IMR-90 (cell line): ENCODE measurements at regions not wholly inside any gene's neighbourhood (a gene's known extent, or its start where the extent isn't known, plus 50 kb on each side); places are given as distances from the start of the nearest gene placed in this dataset.

Experiments used
- ATAC-seq: fragments of 200-7000 bp; cut with Tn5 transposase; 2 replicates; pipeline ENCODE4 v1.9.1; 2020; ENCODE audit warnings: low read depth, mild to moderate bottlenecking, moderate library complexity
- BruUV-seq: library from RNA; stranded (reverse); fragments of 400-500 nt; replicated peaks from 2 replicates; lab custom pipeline; 2021; lab: Mats Ljungman, UMichigan
- CTCF ChIA-PET: fragments of 300-600 bp; formaldehyde crosslinking; extraction: SDS; loops from one replicate; lab custom pipeline; 2021; ENCODE audit warnings: antibody characterized with exemption; lab: Yijun Ruan, JAX
- POLR2A ChIA-PET: fragments of 300-600 bp; sonication (Branson Sonifier 250); formaldehyde crosslinking; loops from one replicate; lab custom pipeline; 2022; ENCODE audit warnings: antibody characterized with exemption; ENCODE audit not compliant: unreplicated experiment; lab: Charles Lee
- DNase-seq: peaks from one replicate; pipeline ENCODE4 v3.0.0; 2013
- H2AFZ ChIP-seq: replicated peaks from 2 replicates; pipeline ENCODE3; 2013; ENCODE audit warnings: low read length, mild to moderate bottlenecking; ENCODE audit not compliant: poor library complexity
- H2AK5ac ChIP-seq: 2 replicates; pipeline ENCODE4 v1.6.1; 2013; ENCODE audit warnings: low read depth, low read length, inconsistent platforms
- H2AK9ac ChIP-seq: replicated peaks from 2 replicates; pipeline ENCODE3; 2013; ENCODE audit warnings: mild to moderate bottlenecking, low read depth, low read length, moderate library complexity; ENCODE audit not compliant: poor library complexity
- H2BK120ac ChIP-seq: 2 replicates; pipeline ENCODE4 v1.6.1; 2013; ENCODE audit warnings: low read depth, low read length, inconsistent platforms
- H2BK15ac ChIP-seq: 3 replicates; pipeline ENCODE4 v1.6.1; 2013; ENCODE audit warnings: low read depth, low read length, inconsistent platforms
- H2BK20ac ChIP-seq: 2 replicates; pipeline ENCODE4 v1.6.1; 2013; ENCODE audit warnings: low read depth, mild to moderate bottlenecking, inconsistent platforms, low read length, moderate library complexity
- H2BK5ac ChIP-seq: 2 replicates; pipeline ENCODE4 v1.6.1; 2013; ENCODE audit warnings: mild to moderate bottlenecking, low read depth, low read length, inconsistent platforms; ENCODE audit not compliant: poor library complexity, severe bottlenecking
- H3K14ac ChIP-seq: replicated peaks from 2 replicates; pipeline ENCODE4 v1.6.1; 2013; ENCODE audit warnings: low read depth, low read length, inconsistent platforms
- H3K18ac ChIP-seq: 2 replicates; pipeline ENCODE4 v1.6.1; 2013; ENCODE audit warnings: low read depth, low read length, control low read depth
- H3K23ac ChIP-seq: 2 replicates; pipeline ENCODE4 v1.6.1; 2013; ENCODE audit warnings: low read depth, low read length, inconsistent platforms
- H3K27ac ChIP-seq: 2 replicates; pipeline ENCODE4 v1.5.1; 2013; ENCODE audit warnings: mild to moderate bottlenecking, control low read depth, low read length; ENCODE audit not compliant: insufficient read depth
- H3K27me3 ChIP-seq: 2 replicates; pipeline ENCODE4 v1.6.1; 2013; ENCODE audit warnings: low read length; ENCODE audit not compliant: control insufficient read depth, insufficient read depth
- H3K36me3 ChIP-seq: 2 replicates; pipeline ENCODE4 v1.6.1; 2013; ENCODE audit warnings: low read length, mixed read lengths; ENCODE audit not compliant: control insufficient read depth, insufficient read depth
- H3K4ac ChIP-seq: 2 replicates; pipeline ENCODE4 v1.6.1; 2013; ENCODE audit warnings: low read depth, low read length, inconsistent platforms
- H3K4me1 ChIP-seq: 2 replicates; pipeline ENCODE4 v1.6.1; 2013; ENCODE audit warnings: low read length, mixed read lengths; ENCODE audit not compliant: control insufficient read depth, insufficient read depth
- H3K4me2 ChIP-seq: 2 replicates; pipeline ENCODE4 v1.6.1; 2013; ENCODE audit warnings: low read depth, mild to moderate bottlenecking, control low read depth, low read length, moderate library complexity
- H3K4me3 ChIP-seq: 2 replicates; pipeline ENCODE4 v1.5.1; 2013; ENCODE audit warnings: low read depth, mild to moderate bottlenecking, control low read depth, low read length, moderate library complexity; ENCODE audit not compliant: insufficient read depth
- H3K56ac ChIP-seq: 2 replicates; pipeline ENCODE4 v1.6.1; 2013; ENCODE audit warnings: low read length, inconsistent platforms; ENCODE audit not compliant: insufficient read depth; ENCODE audit errors: extremely low read depth
- H3K79me1 ChIP-seq, 2 experiments: 2 replicates each; pipeline ENCODE4 v1.6.1; 2013; ENCODE audit warnings: low read length in 2 of 2, inconsistent platforms in 1 of 2, low read depth in 1 of 2
- H3K9ac ChIP-seq: 2 replicates; pipeline ENCODE4 v1.6.1; 2013; ENCODE audit warnings: low read depth, low read length, control low read depth
- H3K9me1 ChIP-seq: 2 replicates; pipeline ENCODE4 v1.6.1; 2013; ENCODE audit warnings: low read length, inconsistent platforms; ENCODE audit not compliant: insufficient read depth
- H3K9me3 ChIP-seq: 2 replicates; pipeline ENCODE4 v1.6.1; 2013; ENCODE audit warnings: low read length; ENCODE audit not compliant: control insufficient read depth, insufficient read depth
- H4K20me1 ChIP-seq: 2 replicates; pipeline ENCODE4 v1.6.1; 2013; ENCODE audit warnings: low read length, inconsistent platforms; ENCODE audit not compliant: insufficient read depth
- H4K5ac ChIP-seq: 2 replicates; pipeline ENCODE4 v1.6.1; 2013; ENCODE audit warnings: mild to moderate bottlenecking, low read depth, low read length, control low read depth
- H4K8ac ChIP-seq, 2 experiments: 2 replicates each; pipeline ENCODE4 v1.6.1; 2013; ENCODE audit warnings: low read depth in 2 of 2, low read length in 2 of 2, control low read depth in 1 of 2, inconsistent platforms in 1 of 2
- H4K91ac ChIP-seq: 2 replicates; pipeline ENCODE4 v1.6.1; 2013; ENCODE audit warnings: low read depth, low read length, inconsistent platforms; ENCODE audit not compliant: insufficient read depth
- CEBPB ChIP-seq: IDR thresholded peaks from 2 replicates; pipeline ENCODE4 v1.6.1; 2012; ENCODE audit warnings: low read depth, low read length, improper control_type of control experiment
- CHD1 ChIP-seq: IDR thresholded peaks from 2 replicates; pipeline ENCODE4 v1.6.1; 2012; ENCODE audit warnings: low read depth, low read length, improper control_type of control experiment
- FOS ChIP-seq: fragments of 150-350 bp; IDR thresholded peaks from 2 replicates; pipeline ENCODE4 v1.6.1; 2016; ENCODE audit warnings: low read depth, low read length
- MAFK ChIP-seq: IDR thresholded peaks from 2 replicates; pipeline ENCODE4 v1.6.1; 2012; ENCODE audit warnings: low read depth, low read length, improper control_type of control experiment
- MAZ ChIP-seq: IDR thresholded peaks from 2 replicates; pipeline ENCODE4 v1.6.1; 2012; ENCODE audit warnings: low read depth, mild to moderate bottlenecking, low read length, improper control_type of control experiment, moderate library complexity, borderline replicate concordance
- MXI1 ChIP-seq: IDR thresholded peaks from 2 replicates; pipeline ENCODE4 v1.6.1; 2012; ENCODE audit warnings: low read depth, mild to moderate bottlenecking, low read length, moderate library complexity, borderline replicate concordance
- NFE2L2 ChIP-seq: fragments of 150-350 bp; IDR thresholded peaks from 2 replicates; pipeline ENCODE4 v1.6.1; 2016; ENCODE audit warnings: low read depth, mild to moderate bottlenecking, low read length
- RAD21 ChIP-seq: IDR thresholded peaks from 2 replicates; pipeline ENCODE4 v1.6.1; 2012; ENCODE audit warnings: low read length, improper control_type of control experiment
- RCOR1 ChIP-seq: IDR thresholded peaks from 2 replicates; pipeline ENCODE4 v1.6.1; 2012; ENCODE audit warnings: mild to moderate bottlenecking, low read length, improper control_type of control experiment; ENCODE audit not compliant: insufficient replicate concordance
- RFX5 ChIP-seq: IDR thresholded peaks from 2 replicates; pipeline ENCODE4 v1.8.0; 2012; ENCODE audit warnings: low read depth, mild to moderate bottlenecking, low read length, moderate library complexity
- SMC3 ChIP-seq: fragments of 150-350 bp; IDR thresholded peaks from 2 replicates; pipeline ENCODE4 v1.6.1; 2016; ENCODE audit warnings: low read depth, mild to moderate bottlenecking, antibody characterized with exemption, low read length, moderate library complexity
- WGBS, 2 experiments: methylation state at CpG; one replicate each; pipeline versions ENCODE4 v1.1.5 to v1.1.7; 2013; ENCODE audit warnings: missing lambda C conversion rate in 2 of 2; ENCODE audit not compliant: insufficient read length in 1 of 2; ENCODE audit errors: extremely low coverage in 2 of 2; 5-methylcytosine and 5-hydroxymethylcytosine counted together
- dilution Hi-C: fragments of 300-500 bp; cut with HindIII; formaldehyde crosslinking; loops from one replicate; pipeline ENCODE4 v1.14.3; 2018; ENCODE audit warnings: low sequenced_read_pairs; ENCODE audit not compliant: unreplicated experiment
- in situ Hi-C: fragments of 300-500 bp; cut with MboI; formaldehyde crosslinking; loops from 3 replicates; pipeline ENCODE4 v1.14.3; 2019; ENCODE audit warnings: low sequenced_read_pairs, inconsistent platforms, mixed read lengths
- intact Hi-C: fragments of 100-400 bp; cut with micrococcal nuclease; formaldehyde crosslinking; loops from 2 replicates; pipeline ENCODE4 v1.10.0; 2022

DNA sequence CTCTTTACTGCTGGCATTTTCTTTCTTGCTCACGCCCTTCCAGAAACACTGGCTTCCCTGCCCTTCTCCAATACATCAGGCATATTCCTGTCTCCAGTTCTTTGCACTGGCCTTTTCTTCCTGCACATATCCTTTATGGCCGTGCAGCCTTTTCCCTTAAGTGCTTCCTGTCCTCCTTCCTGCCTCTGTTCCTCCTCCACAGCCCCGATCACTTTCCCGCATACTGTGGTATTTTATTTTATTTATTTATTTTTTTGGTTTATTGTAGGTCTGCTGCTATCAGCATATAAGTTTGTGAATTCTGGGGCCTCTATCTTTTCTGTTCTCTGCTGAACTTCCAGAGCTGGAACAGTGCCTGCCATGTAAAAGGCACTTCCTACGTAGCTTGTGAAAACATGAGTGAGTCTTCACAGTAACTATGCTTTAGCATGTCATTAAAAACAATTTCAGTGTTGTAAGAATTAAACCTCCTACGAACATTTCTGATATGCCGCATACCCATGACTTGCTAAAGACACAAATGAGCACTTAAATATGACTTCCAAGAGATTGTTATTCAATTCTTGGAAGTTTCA lies 289.1 kb downstream of the TRIB2 start:
- Histone ChIP-seq H3K27ac (no peak overlapping the region), H3K9me3 (no peaks in the 10 kb centered on the region), H2AFZ (no peak overlapping the region), H4K91ac (no peak overlapping the region), H3K23ac (no peak overlapping the region), H3K4me3 (no peak overlapping the region), H3K4ac (no peak overlapping the region), H3K4me2 (no peak overlapping the region), H2BK15ac (no peak overlapping the region), H3K18ac (no peak overlapping the region), H3K36me3 (no peaks in the 10 kb centered on the region), H2AK5ac (no peak overlapping the region), H3K27me3 (no peaks in the 10 kb centered on the region), H3K14ac (no peak overlapping the region), H2BK5ac (no peak overlapping the region), H4K8ac (no peak overlapping the region), H3K56ac (no peak overlapping the region), H2BK120ac (no peak overlapping the region), H4K5ac (no peak overlapping the region), H4K20me1 (no peaks in the 10 kb centered on the region), H3K9ac (no peak overlapping the region), H3K79me1 (no peaks in the 10 kb centered on the region), H3K4me1 (0 out of 2 replicates have a peak, but pooled peaks cover 2% of the 10 kb centered on the region), H3K9me1 (no peaks in the 10 kb centered on the region), H2AK9ac (no peak overlapping the region), H2BK20ac (peak overlapping the region; percentile 27; the same call in 1 of the 2 replicates)
- CTCF ChIA-PET, result interaction anchor here (0.6 to 1.9 kb wide), 6 partner anchors 77 to 837 kb away, joined by 3 to 12 read pairs (median 4); partner anchors contain the start of gene TRIB2
- TF ChIP-seq CHD1 (no peak), MXI1 (no peak), RAD21 (no peak), RCOR1 (no peak), RFX5 (no peak), MAZ (no peak), CEBPB (no peak), FOS (no peak), MAFK (no peak), SMC3 (no peak), NFE2L2 (no peak)
- no peak for ATAC-seq
- dilution Hi-C loops (no loop called here), intact Hi-C loops (loop anchor here (2.0 to 10.0 kb wide), 8 partner anchors 471 to 1314 kb away; no protein-coding TSS in a partner anchor), in situ Hi-C loops (loop anchor here (5.0 to 10.0 kb wide), 2 partner anchors 289 to 1171 kb away; partner anchors contain the start of gene TRIB2)
- 100% methylated on average over 1 of the region's 7 CpGs; no CpG with 5 or more reads in 1 of the 2 experiments for WGBS, 2 experiments
- BruUV-seq, result no TSS peak
- POLR2A ChIA-PET, result no interaction called here
- peak; percentile 17 for DNase-seq
